Chondrocyte (in vitro differentiated cells): ENCODE measurements at regions not wholly inside any gene's neighbourhood (a gene's known extent, or its start where the extent isn't known, plus 50 kb on each side); places are given as distances from the start of the nearest gene placed in this dataset.

Source experiments
- DNase-seq: peaks from one replicate; pipeline ENCODE4 v3.0.0; 2021; ENCODE audit warnings: mixed read lengths, low spot score
- H3K27ac Mint-ChIP-seq: one replicate; pipeline ENCODE4 v1.8.0; 2021; ENCODE audit warnings: mild to moderate bottlenecking, moderate library complexity, mixed read lengths; ENCODE audit not compliant: unreplicated experiment
- H3K27me3 Mint-ChIP-seq: 2 replicates; pipeline ENCODE4 v1.8.0; 2021; ENCODE audit warnings: low read depth, mixed read lengths
- H3K36me3 Mint-ChIP-seq: 2 replicates; pipeline ENCODE4 v1.8.0; 2021; ENCODE audit warnings: low read depth, mixed read lengths
- H3K4me1 Mint-ChIP-seq: 2 replicates; pipeline ENCODE4 v1.8.0; 2021; ENCODE audit warnings: low read depth, mild to moderate bottlenecking, mixed read lengths
- H3K4me3 Mint-ChIP-seq: one replicate; pipeline ENCODE4 v1.8.0; 2021; ENCODE audit warnings: mild to moderate bottlenecking, moderate library complexity, mixed read lengths; ENCODE audit not compliant: unreplicated experiment
- H3K9me3 Mint-ChIP-seq: 2 replicates; pipeline ENCODE4 v1.8.0; 2021; ENCODE audit warnings: low read depth, mixed read lengths
- CTCF ChIP-seq: fragments of 200-600 bp; sonication (generic); IDR thresholded peaks from 2 replicates; pipeline ENCODE4 v1.5.0; 2021; ENCODE audit warnings: antibody characterized with exemption, mild to moderate bottlenecking, moderate library complexity

- no peak for TF ChIP-seq CTCF
- H3K27ac Mint-ChIP-seq, result no peak overlapping the region
- no peak overlapping the region for H3K4me3 Mint-ChIP-seq
- H3K27me3 Mint-ChIP-seq, result no peaks in the 10 kb centered on the region
- no peaks in the 10 kb centered on the region for H3K9me3 Mint-ChIP-seq
- DNase-seq, result no peak
- no peaks in the 10 kb centered on the region for H3K36me3 Mint-ChIP-seq
- H3K4me1 Mint-ChIP-seq, result no peaks in the 10 kb centered on the region
These were observed 396.4 kb upstream of the CCL2 start for GRCh38 chr17:33858682-33859081.

- DNase-seq, result no peak
- H3K4me1 Mint-ChIP-seq, result no peaks in the 10 kb centered on the region
- no peaks in the 10 kb centered on the region for H3K36me3 Mint-ChIP-seq
- H3K27ac Mint-ChIP-seq, result no peak overlapping the region
- no peaks in the 10 kb centered on the region for H3K27me3 Mint-ChIP-seq
- peaks cover 2% of the 10 kb centered on the region for H3K9me3 Mint-ChIP-seq
- TF ChIP-seq CTCF, result no peak
- H3K4me3 Mint-ChIP-seq, result no peak overlapping the region
These were observed 392.1 kb upstream of the CCL2 start for GRCh38 chr17:33862772-33863602.

GRCh38 chr17:33864758-33865229 lies 390.3 kb upstream of the CCL2 start:
- H3K36me3 Mint-ChIP-seq, result no peaks in the 10 kb centered on the region
- no peaks in the 10 kb centered on the region for H3K4me1 Mint-ChIP-seq
- H3K4me3 Mint-ChIP-seq, result no peak overlapping the region
- TF ChIP-seq CTCF, result no peak
- no peak overlapping the region for H3K27ac Mint-ChIP-seq
- peaks cover 4% of the 10 kb centered on the region for H3K9me3 Mint-ChIP-seq
- DNase-seq, result no peak
- no peaks in the 10 kb centered on the region for H3K27me3 Mint-ChIP-seq

- Mint-ChIP-seq H3K4me1 (no peaks in the 10 kb centered on the region), H3K9me3 (peaks cover 4% of the 10 kb centered on the region), H3K36me3 (no peaks in the 10 kb centered on the region), H3K27ac (no peak overlapping the region), H3K4me3 (no peak overlapping the region), H3K27me3 (no peaks in the 10 kb centered on the region)
- TF ChIP-seq CTCF, result no peak
- no peak for DNase-seq
These were observed 386.2 kb upstream of the CCL2 start for GRCh38 chr17:33868899-33869298.

- no peak for TF ChIP-seq CTCF
- no peak for DNase-seq
- Mint-ChIP-seq H3K9me3 (peaks cover 8% of the 10 kb centered on the region), H3K27ac (no peak overlapping the region), H3K36me3 (no peaks in the 10 kb centered on the region), H3K4me1 (no peaks in the 10 kb centered on the region), H3K4me3 (no peak overlapping the region), H3K27me3 (no peaks in the 10 kb centered on the region)
These were observed 384.1 kb upstream of the CCL2 start for GRCh38 chr17:33870936-33871335.
